Keratinocyte (primary cell): ENCODE measurements at regions not wholly inside any gene's neighbourhood (a gene's known extent, or its start where the extent isn't known, plus 50 kb on each side); places are given as distances from the start of the nearest gene placed in this dataset.

Experiments
- DNase-seq: peaks from one replicate; pipeline ENCODE4 v3.0.0-alpha.2; 2011; ENCODE audit warnings: low read depth, missing footprints, low spot score
- FAIRE-seq: peaks from 2 replicates; lab custom pipeline; 2011; peaks lifted over from hg19 to GRCh38; lab: Jason Lieb, UNC
- H2AFZ ChIP-seq: 2 replicates; pipeline ENCODE4 v1.6.0; 2012; ENCODE audit warnings: low read length, control low read depth, inconsistent platforms; ENCODE audit not compliant: control insufficient read depth
- H3K27ac ChIP-seq: 2 replicates; pipeline ENCODE4 v1.5.1; 2011; ENCODE audit warnings: low read length; ENCODE audit not compliant: control insufficient read depth, insufficient read depth
- H3K27me3 ChIP-seq: 3 replicates; pipeline ENCODE4 v1.6.0; 2011; ENCODE audit warnings: low read length; ENCODE audit not compliant: control insufficient read depth, insufficient read depth; ENCODE audit errors: extremely low read depth
- H3K36me3 ChIP-seq, 2 experiments: 2 replicates in 1 of 2; 3 replicates in 1 of 2; pipeline ENCODE4 v1.5.1; 2011; ENCODE audit warnings: low read length in 2 of 2, mild to moderate bottlenecking in 1 of 2; ENCODE audit not compliant: control insufficient read depth in 2 of 2, insufficient read depth in 2 of 2; ENCODE audit errors: extremely low read depth in 1 of 2
- H3K4me1 ChIP-seq: 3 replicates; pipeline ENCODE4 v1.5.1; 2011; ENCODE audit warnings: low read length; ENCODE audit not compliant: control insufficient read depth, insufficient read depth; ENCODE audit errors: extremely low read depth
- H3K4me2 ChIP-seq: 3 replicates; pipeline ENCODE4 v1.6.0; 2011; ENCODE audit warnings: low read depth, low read length; ENCODE audit not compliant: control insufficient read depth, insufficient read depth; ENCODE audit errors: extremely low read depth
- H3K4me3 ChIP-seq, 3 experiments: fragments of 200-600 bp in 1 of 3; sonication (generic) in 1 of 3; 2 replicates in 2 of 3; 3 replicates in 1 of 3; pipeline ENCODE4 v1.5.1; 2011 to 2016; ENCODE audit warnings: low read length in 3 of 3, mild to moderate bottlenecking in 3 of 3, control low read depth in 2 of 3, inconsistent platforms in 1 of 3, low read depth in 1 of 3, mixed read lengths in 1 of 3, mixed run types in 1 of 3, moderate library complexity in 1 of 3; ENCODE audit not compliant: control insufficient read depth in 2 of 3, insufficient read depth in 2 of 3; ENCODE audit errors: extremely low read depth in 1 of 3
- H3K79me2 ChIP-seq: 2 replicates; pipeline ENCODE4 v1.6.0; 2012; ENCODE audit warnings: low read length; ENCODE audit not compliant: control insufficient read depth, insufficient read depth
- H3K9ac ChIP-seq: 3 replicates; pipeline ENCODE4 v1.6.0; 2011; ENCODE audit warnings: low read length; ENCODE audit not compliant: control insufficient read depth, insufficient read depth; ENCODE audit errors: extremely low read depth
- H3K9me1 ChIP-seq: 3 replicates; pipeline ENCODE4 v1.6.0; 2011; ENCODE audit warnings: low read length; ENCODE audit not compliant: control insufficient read depth, insufficient read depth; ENCODE audit errors: extremely low read depth
- H3K9me3 ChIP-seq: 2 replicates; pipeline ENCODE4 v1.5.1; 2012; ENCODE audit warnings: low read depth, low read length; ENCODE audit not compliant: control insufficient read depth
- H4K20me1 ChIP-seq: 3 replicates; pipeline ENCODE4 v1.6.0; 2011; ENCODE audit warnings: low read length; ENCODE audit not compliant: control insufficient read depth, insufficient read depth; ENCODE audit errors: extremely low read depth
- CTCF ChIP-seq, 3 experiments: IDR thresholded peaks in 1 of 3; conservative IDR thresholded peaks in 1 of 3; optimal IDR thresholded peaks in 1 of 3; 2 replicates in 2 of 3; 3 replicates in 1 of 3; pipeline versions ENCODE3 to v1.5.1; 2011; ENCODE audit warnings: low read length in 3 of 3, mild to moderate bottlenecking in 3 of 3, moderate library complexity in 2 of 3, control low read depth in 1 of 3, inconsistent platforms in 1 of 3; ENCODE audit not compliant: insufficient read depth in 2 of 3; ENCODE audit errors: extremely low read depth in 1 of 3
- EZH2 ChIP-seq: IDR thresholded peaks from one replicate; pipeline ENCODE4 v1.6.1; 2012; ENCODE audit warnings: inconsistent platforms, mild to moderate bottlenecking, low read length, moderate library complexity
- dilution Hi-C: fragments of 300-500 bp; cut with MboI; formaldehyde crosslinking; loops from one replicate; pipeline ENCODE4 v1.7.0; 2020; ENCODE audit warnings: low sequenced_read_pairs; ENCODE audit not compliant: extremely low pct_ligation_motif_present

DNA sequence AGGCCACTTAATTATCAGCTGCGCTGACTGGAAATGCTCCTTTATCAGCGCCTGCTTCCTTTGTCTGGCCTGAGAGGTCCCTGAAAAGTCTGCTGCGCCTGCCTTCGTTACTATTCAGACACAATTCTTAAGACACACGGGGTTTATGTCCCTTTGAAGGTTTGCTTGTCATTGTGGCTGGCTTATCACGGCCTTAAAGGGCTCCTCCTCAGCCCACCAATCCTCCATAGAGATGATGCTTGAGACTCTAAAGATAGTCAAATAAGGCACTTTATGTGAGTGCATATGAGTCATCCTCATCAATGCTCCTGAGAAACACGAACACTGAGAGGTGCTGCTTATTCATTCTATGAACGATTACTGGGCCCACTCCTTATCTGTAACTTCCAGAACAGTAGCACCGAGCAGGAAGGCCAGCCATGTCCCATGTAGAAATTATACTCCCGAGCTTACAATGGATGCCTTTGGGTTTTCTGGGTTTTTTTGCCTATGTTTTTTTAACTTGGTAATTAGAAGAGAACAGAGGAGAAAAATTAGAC lies 1268.2 kb upstream of the TMEM132C start:
- no peak overlapping the region for H2AFZ ChIP-seq
- no peak overlapping the region for H3K4me2 ChIP-seq
- H3K9ac ChIP-seq, result no peak overlapping the region
- no peaks in the 10 kb centered on the region for H3K9me1 ChIP-seq
- H3K27ac ChIP-seq, result no peak overlapping the region
- H3K9me3 ChIP-seq, result no peaks in the 10 kb centered on the region
- no peak overlapping the region for H3K4me3 ChIP-seq
- FAIRE-seq (no peak), DNase-seq (no peak)
- no peaks in the 10 kb centered on the region for H4K20me1 ChIP-seq
- no peak for TF ChIP-seq CTCF (optimal IDR thresholded peaks at IDR 0.05 in 1 of 3, IDR thresholded peaks at IDR 0.05 in 1 of 3, conservative IDR thresholded peaks at IDR 0.05 in 1 of 3; ENCODE audit: extremely low read depth in 1 of 3, insufficient read depth in 2 of 3, low read length in 3 of 3)
- TF ChIP-seq EZH2, result no peak
- no peaks in the 10 kb centered on the region for H3K4me1 ChIP-seq
- H3K36me3 ChIP-seq, result no peaks in the 10 kb centered on the region
- no peaks in the 10 kb centered on the region for H3K79me2 ChIP-seq
- H3K27me3 ChIP-seq, result no peaks in the 10 kb centered on the region
- dilution Hi-C loops, result no loop called here

GRCh38 chr12:126999352-126999751 lies 1267.6 kb upstream of the TMEM132C start:
- no peak for FAIRE-seq
- no peaks in the 10 kb centered on the region for H3K27me3 ChIP-seq
- no peak overlapping the region for H3K27ac ChIP-seq
- H3K9me1 ChIP-seq, result no peaks in the 10 kb centered on the region
- DNase-seq, result no peak
- H3K4me3 ChIP-seq, result no peak overlapping the region
- dilution Hi-C loops, result no loop called here
- no peak overlapping the region for H3K4me2 ChIP-seq
- no peaks in the 10 kb centered on the region for H3K4me1 ChIP-seq
- TF ChIP-seq EZH2 (no peak), CTCF (optimal IDR thresholded peaks at IDR 0.05 in 1 of 3, IDR thresholded peaks at IDR 0.05 in 1 of 3, conservative IDR thresholded peaks at IDR 0.05 in 1 of 3; ENCODE audit: extremely low read depth in 1 of 3, insufficient read depth in 2 of 3, low read length in 3 of 3) (no peak)
- H3K9ac ChIP-seq, result no peak overlapping the region
- no peak overlapping the region for H2AFZ ChIP-seq
- H3K9me3 ChIP-seq, result no peaks in the 10 kb centered on the region
- no peaks in the 10 kb centered on the region for H4K20me1 ChIP-seq
- H3K36me3 ChIP-seq, result no peaks in the 10 kb centered on the region
- H3K79me2 ChIP-seq, result no peaks in the 10 kb centered on the region
